ENCODE measurements at regions not wholly inside any gene's neighbourhood (a gene's known extent, or its start where the extent isn't known, plus 50 kb on each side); places are given as distances from the start of the nearest gene placed in this dataset.
"Not testable (repeated sequence)": the region's sequence is repeated elsewhere in the genome, so short reads cannot be mapped to it uniquely, and the experiment has no call there.

- DNase-seq (ENCODE audit: low spot score): no peak
Measured at GRCh38 chr2:129010262-129010661, 691.6 kb upstream of the HS6ST1 start.

GRCh38 chr2:129011466-129012061, 692.9 kb upstream of the HS6ST1 start:
- DNase-seq (ENCODE audit: low spot score): no peak

- DNase-seq (ENCODE audit: low spot score): no peak
Measured at GRCh38 chr2:129014432-129014831, 695.8 kb upstream of the HS6ST1 start.

GRCh38 chr2:129015397-129016285, 697.0 kb upstream of the HS6ST1 start:
- DNase-seq (ENCODE audit: low spot score): no peak

GRCh38 chr2:129016972-129017371, 698.3 kb upstream of the HS6ST1 start:
- DNase-seq (ENCODE audit: low spot score): no peak

- no peak for DNase-seq (ENCODE audit: low spot score)
Measured at GRCh38 chr2:129024796-129025195, 706.1 kb upstream of the HS6ST1 start.

GRCh38 chr2:129035992-129036391, 717.3 kb upstream of the HS6ST1 start:
- DNase-seq (ENCODE audit: low spot score): no peak

- not testable (repeated sequence) for DNase-seq (ENCODE audit: low spot score)
Measured at GRCh38 chr2:129043677-129044076, 725.0 kb upstream of the HS6ST1 start.

- DNase-seq (ENCODE audit: low spot score): not testable (repeated sequence)
Measured at GRCh38 chr2:129046475-129046874, 727.8 kb upstream of the HS6ST1 start.

- no peak for DNase-seq (ENCODE audit: low spot score)
Measured at GRCh38 chr2:129050101-129050500, 731.4 kb upstream of the HS6ST1 start.

- no peak for DNase-seq (ENCODE audit: low spot score)
Measured at GRCh38 chr2:129055242-129055641, 736.6 kb upstream of the HS6ST1 start.

- DNase-seq (ENCODE audit: low spot score): no peak
Measured at GRCh38 chr2:129055824-129056223, 737.2 kb upstream of the HS6ST1 start.

- DNase-seq (ENCODE audit: low spot score): no peak
Measured at GRCh38 chr2:129056309-129056958, 737.8 kb upstream of the HS6ST1 start.

- DNase-seq (ENCODE audit: low spot score): no peak
Measured at GRCh38 chr2:129056959-129057317, 738.3 kb upstream of the HS6ST1 start.

- DNase-seq (ENCODE audit: low spot score): no peak
Measured at GRCh38 chr2:129058981-129059380, 740.3 kb upstream of the HS6ST1 start.

GRCh38 chr2:129059476-129059875, 740.8 kb upstream of the HS6ST1 start:
- DNase-seq (ENCODE audit: low spot score): no peak

GRCh38 chr2:129061069-129061768, 742.6 kb upstream of the HS6ST1 start:
- DNase-seq (ENCODE audit: low spot score): no peak

- DNase-seq (ENCODE audit: low spot score): no peak
Measured at GRCh38 chr2:129061769-129062121, 743.1 kb upstream of the HS6ST1 start.

GRCh38 chr2:129062146-129062912, 743.7 kb upstream of the HS6ST1 start:
- no peak for DNase-seq (ENCODE audit: low spot score)

- DNase-seq (ENCODE audit: low spot score): no peak
Measured at GRCh38 chr2:129067070-129067469, 748.4 kb upstream of the HS6ST1 start.

- DNase-seq (ENCODE audit: low spot score): no peak
Measured at GRCh38 chr2:129067953-129068352, 749.3 kb upstream of the HS6ST1 start.

GRCh38 chr2:129068543-129068942, 749.9 kb upstream of the HS6ST1 start:
- no peak for DNase-seq (ENCODE audit: low spot score)

Measured in ecto neural progenitor cell (in vitro differentiated cells).